GM18909 (cell line): ENCODE measurements at regions not wholly inside any gene's neighbourhood (a gene's known extent, or its start where the extent isn't known, plus 50 kb on each side); places are given as distances from the start of the nearest gene placed in this dataset.
A peak's percentile ranks its signal among the peaks of the same experiment; 100 is the strongest.

ENCODE experiments used
- ATAC-seq: cut with Tn5 transposase; IDR thresholded peaks from one replicate; pipeline ENCODE4 v1.9.1; 2021; ENCODE audit warnings: mild to moderate bottlenecking; ENCODE audit not compliant: unreplicated experiment, poor library complexity

DNA sequence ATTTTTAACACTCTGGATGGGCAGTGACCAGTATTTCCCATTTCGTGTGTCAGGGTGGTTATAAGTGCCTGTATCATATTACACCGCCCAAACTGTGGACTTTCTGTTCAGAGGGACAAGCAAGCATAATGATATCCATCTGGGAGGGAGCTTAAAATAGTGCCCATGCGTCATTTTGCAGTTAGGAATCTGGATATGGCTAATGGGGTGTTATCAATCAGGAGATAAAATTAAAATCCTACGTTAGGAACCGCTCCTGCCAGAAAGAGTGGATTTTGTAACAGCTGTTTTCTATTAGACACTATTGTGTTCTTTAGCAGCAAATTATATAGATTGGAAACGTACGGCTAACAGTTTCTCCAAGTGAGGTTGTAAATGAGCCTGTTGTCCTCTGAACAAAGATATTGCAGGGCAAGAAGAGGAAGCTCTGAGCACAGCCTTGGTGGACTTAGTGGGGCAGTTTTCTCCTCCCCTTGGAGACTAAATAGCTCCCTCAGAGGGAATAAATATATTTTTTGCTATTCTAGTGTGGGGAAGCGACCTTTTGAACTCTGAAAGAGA lies 160.4 kb downstream of the SPATA31D1 start:
- ATAC-seq = no peak

GRCh38 chr9:82149501-82149946 lies 161.0 kb downstream of the SPATA31D1 start:
- ATAC-seq = no peak

DNA sequence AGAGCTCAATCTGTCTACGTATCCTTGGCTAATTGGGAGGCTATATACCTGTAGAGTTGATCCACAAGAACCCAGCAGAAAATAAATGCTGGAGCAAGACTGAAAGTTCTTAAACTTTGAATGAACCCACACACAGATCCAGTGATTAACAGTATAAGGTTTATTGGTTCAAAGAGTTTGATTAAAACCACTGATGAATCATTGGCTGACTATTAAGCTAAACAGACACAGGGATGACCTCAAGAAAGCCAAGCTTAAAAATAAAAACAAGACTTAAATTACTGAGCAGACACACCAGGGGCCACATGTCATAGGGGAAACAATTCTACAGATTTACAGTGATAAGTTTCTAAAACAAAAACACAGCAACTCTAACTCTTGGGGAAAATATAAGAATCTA lies 163.6 kb downstream of the SPATA31D1 start:
- no peak for ATAC-seq

DNA sequence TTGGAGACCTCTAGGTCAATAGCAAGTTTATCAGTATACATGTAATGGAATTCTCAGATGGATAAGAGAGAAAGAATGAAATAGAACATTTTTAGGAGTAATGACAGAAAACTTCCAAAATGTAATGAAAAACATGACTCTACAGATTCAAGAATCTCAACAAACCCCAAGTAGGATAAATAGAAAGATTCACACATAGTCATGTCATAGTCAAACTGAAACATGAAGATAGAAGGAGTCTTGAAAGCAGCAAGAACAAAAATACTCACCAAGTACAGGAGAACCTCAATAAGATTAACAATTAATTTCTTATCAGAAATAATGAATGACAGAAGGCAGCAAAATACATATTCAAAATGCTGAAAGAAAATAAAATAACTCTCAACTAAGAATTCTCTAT lies 164.5 kb downstream of the SPATA31D1 start:
- ATAC-seq = peak; percentile 57

DNA sequence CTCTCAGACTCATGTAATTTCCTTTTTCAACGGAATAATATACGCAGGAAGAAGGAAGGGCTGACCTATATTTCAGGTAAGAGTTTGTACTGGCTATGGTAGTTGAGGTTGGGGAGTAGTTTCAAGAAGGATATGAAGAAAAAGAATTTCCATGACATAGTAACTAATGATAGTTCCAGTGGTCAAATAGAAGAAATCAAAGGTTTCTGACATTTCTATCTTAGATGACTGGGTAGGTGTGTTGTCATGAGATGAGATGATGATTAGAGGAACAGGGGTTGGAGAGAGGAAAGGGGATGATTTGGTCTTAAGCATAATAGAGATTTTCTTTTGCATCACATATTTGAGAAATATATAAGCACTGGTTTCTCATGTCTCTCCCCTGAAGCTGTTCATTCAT lies 166.0 kb downstream of the SPATA31D1 start:
- ATAC-seq = no peak

GRCh38 chr9:82161876-82162275 lies 173.3 kb downstream of the SPATA31D1 start:
- ATAC-seq = no peak

DNA sequence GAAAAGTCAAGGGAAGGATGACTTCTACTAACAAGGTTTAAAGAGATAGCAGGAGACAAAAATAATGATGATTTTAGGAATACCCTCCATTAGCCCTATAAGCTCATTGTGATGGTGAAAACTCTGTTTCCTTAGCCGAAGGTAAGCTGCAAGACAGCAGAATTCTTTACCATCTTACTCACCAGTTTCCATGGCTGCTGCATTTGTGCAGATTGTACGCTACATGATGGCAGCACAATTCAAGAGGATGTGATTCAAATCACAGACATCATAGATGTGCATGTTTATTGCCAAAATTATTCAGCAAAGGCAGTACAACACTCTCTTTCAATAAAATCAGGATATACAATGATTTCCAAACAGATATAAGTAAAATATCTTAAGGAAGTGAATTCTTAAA lies 175.6 kb downstream of the SPATA31D1 start:
- ATAC-seq = no peak

- ATAC-seq = no peak
Observed at GRCh38 chr9:82167296-82167695, 178.7 kb downstream of the SPATA31D1 start.

DNA sequence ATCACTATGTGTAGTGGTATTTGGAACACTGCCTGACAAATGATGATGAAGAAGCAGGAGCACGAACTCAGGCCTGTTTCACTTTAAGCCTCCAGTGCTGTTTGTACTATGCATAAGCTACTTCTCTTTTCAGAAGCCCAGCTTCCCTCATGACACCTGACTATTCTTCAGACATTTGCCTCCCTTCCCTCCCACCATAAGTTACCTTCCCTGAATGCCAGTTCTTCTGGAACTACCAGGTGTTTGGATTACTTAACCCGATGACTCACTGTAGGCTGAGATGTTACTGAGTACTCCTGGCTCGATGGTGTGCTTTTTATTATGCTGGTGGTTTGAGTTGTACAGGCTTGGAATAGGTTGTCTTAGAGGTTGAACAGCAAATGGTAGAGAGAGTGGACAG lies 180.0 kb downstream of the SPATA31D1 start:
- ATAC-seq = no peak

DNA sequence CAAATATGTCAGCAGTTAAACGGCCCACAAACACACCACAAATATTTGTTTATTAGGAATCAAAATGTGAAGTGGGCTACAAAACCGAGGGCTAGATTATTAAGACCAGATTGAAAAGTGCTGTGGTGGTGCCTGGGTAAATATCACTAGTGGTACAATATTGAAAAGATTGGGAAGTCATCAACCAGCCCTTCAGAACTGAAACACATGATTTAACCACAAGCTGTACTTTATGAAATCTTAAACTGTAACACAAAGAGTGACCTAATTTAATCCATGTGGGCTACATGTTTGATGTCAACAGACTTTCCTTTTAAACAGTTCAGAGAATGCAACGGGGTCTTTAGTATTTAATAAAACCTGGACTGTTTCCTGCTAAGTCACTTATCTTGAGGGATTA lies 182.3 kb downstream of the SPATA31D1 start:
- ATAC-seq = no peak

DNA sequence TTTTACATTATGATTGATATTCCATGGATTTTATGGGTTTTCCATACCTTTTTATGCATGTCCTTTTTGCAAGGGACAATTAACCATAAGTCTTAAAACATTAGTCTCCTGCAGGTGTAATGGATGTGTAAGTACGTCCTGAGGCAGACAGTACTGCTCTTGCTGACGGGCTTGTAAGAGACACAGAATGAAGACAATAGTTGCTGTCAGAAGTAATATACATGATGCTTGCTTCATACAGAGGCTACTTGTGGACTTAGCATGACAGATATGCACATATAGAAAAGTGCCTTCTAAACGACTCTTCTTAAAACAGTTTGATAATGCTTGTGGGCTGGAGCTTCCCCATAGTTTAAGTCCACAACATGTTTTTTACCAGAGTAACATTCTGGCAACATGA lies 182.7 kb downstream of the SPATA31D1 start:
- ATAC-seq = no peak

GRCh38 chr9:82180711-82181110 lies 192.1 kb downstream of the SPATA31D1 start:
- no peak for ATAC-seq

DNA sequence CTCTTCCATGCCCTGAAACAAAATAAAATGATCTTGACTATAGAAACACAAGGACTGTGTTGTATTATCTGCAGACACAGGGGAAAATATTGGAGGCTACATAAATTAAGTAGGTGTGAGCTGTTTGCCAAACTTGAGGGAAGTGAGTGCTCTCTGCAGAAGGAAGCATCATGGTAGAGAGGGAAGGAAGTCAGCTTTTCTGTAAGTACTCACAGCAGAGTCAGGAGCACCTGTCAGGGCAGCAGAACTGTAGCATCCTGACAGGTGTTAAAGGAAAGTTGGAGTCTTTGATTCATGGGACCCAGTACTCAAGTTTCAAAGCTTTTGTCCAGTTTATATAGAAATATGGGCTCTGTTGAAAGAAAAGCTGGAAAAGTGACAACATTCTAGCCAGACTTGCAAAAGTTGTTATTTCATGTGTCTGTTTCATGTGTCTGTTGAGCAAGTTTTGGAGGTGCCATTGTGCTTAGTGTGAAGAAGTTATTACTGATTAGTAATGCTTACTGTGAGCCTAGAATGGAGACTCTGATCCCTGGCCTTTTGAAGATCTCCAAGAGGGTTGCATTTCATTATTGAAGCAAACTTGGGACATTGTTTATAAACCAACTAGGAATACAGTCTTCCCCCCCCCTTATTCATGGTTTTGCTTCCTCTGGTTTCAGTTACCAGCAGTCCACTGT lies 194.7 kb downstream of the SPATA31D1 start:
- no peak for ATAC-seq

DNA sequence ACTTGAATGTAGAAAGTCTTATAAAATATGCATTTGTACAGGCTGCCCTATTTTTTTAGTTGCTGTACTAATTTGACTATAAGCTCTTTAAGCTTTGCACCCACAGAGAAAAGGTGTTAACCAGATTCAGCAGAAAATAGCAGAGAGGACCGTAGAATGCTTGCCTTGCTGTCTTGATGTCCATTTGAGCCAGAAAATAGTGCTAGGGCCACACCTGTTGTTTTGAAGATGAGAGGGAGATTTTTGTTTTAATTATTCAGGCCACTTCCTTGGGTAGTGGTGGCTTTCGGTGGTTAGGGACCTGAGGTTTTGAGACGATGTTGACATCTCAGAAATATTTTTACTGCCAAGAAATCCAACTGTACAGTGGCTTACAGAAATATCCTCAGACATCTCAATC lies 196.0 kb downstream of the SPATA31D1 start:
- ATAC-seq = peak; percentile 79

GRCh38 chr9:82188817-82189216 lies 200.2 kb downstream of the SPATA31D1 start:
- ATAC-seq = no peak

DNA sequence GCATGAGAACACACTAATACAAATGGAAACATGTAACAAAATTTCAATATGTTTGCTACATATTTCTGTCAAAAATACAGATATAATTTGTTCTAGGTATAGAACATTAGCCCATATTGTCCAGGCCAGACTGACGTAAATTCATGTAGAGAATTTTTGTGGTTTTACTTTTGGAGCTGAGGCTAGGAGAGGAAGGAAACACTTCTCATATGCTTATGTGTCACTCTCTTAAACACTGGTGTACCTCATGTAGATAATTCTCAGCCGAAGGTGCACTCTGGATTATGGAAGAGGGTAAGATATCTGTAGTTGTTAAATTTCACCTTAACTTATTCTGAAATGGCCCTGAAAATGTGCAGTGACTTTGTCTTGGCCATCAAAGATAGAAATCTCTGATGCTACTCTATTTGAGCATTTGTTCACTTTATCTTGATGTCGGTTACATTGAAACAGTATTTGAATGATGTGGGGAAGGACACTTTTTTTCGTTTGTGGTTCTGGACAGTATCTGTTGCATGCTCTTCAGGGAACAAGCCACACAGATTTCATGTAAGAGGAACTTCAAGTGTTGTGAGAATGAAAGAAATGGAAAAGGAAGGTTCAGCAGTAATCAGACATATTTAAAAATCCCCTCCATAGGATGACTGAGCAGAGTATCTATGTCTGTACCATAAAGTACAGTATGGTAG lies 202.7 kb downstream of the SPATA31D1 start:
- no peak for ATAC-seq

GRCh38 chr9:82192211-82192610 lies 203.6 kb downstream of the SPATA31D1 start:
- no peak for ATAC-seq

GRCh38 chr9:82196622-82197441 lies 208.3 kb downstream of the SPATA31D1 start:
- no peak for ATAC-seq

- no peak for ATAC-seq
Observed at GRCh38 chr9:82201196-82201595, 212.6 kb downstream of the SPATA31D1 start.

- ATAC-seq = no peak
Observed at GRCh38 chr9:82202808-82203207, 214.2 kb downstream of the SPATA31D1 start.

GRCh38 chr9:82206490-82206889 lies 217.9 kb downstream of the SPATA31D1 start:
- ATAC-seq = no peak
